ENCODE measurements at regions not wholly inside any gene's neighbourhood (a gene's known extent, or its start where the extent isn't known, plus 50 kb on each side); places are given as distances from the start of the nearest gene placed in this dataset.
"Not testable (repeated sequence)": the region's sequence is repeated elsewhere in the genome, so short reads cannot be mapped to it uniquely, and the experiment has no call there.

DNA sequence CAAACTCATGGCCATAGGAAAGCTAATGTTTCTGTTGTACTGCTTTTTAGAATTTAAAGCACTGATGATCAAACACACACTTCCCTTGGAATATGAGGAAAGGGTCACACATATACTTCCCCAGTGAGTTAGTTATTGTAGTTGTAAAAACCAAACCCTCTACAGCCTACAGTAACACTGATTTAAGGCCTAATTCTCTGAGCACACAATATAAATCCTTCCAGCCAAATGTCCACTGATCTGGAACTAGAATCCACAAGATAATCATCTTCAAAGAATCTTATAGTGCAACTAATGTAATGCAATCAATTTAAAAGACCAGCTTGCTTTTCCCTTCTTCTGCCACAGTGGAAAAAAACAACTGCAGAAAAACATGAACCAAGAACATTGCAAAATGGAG, 219.3 kb downstream of the CAAP1 start:
- Mint-ChIP-seq H3K4me1 (ENCODE audit: low read depth) (no peaks in the 10 kb centered on the region), H3K4me3 (ENCODE audit: unreplicated experiment) (no peak overlapping the region), H3K9me3 (ENCODE audit: low read depth) (no peaks in the 10 kb centered on the region)

DNA sequence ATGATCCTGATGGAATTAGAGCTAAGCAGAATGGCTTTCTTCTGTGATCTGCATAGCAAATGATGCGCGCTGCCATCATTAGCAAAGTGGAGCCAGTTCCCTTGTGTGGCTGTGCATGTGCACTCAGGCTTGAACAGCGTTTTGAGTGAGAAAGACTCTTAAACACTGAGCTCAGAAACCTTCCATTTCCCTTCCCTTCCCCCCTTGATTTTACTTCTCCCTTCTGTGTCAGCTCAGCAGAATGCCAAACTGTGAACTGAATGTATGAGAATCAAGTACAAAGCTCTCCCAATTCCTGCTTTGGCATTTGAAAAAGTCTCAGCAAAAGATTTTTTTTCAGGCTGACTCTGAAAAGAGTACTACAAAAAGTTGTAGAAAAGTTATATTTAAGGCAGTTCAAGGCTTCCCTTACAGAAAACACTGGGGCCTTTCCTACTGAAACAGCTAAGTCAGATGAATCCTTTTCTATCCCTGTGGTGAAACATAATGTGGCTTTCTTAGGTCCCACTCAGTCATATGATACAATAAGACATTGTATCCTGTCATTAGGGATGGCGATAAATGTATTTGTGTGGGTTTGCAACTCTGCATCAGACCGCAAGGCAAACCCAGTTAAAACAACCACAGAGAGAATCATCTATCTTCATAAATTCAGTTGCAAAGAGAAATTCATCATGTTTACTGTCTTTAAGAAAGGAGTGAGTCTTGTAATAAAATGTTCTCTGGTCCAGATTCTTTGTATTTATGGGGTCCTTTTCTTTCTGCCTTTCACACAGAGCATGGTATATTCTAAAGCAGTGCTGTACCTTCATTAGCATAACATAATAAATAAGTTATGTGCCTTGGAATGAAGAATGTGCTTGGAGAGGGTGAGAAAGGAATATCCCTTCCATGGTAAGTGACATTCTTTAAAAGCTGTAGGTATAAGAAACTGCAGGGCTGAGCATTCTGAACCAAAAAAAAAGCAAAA, 222.6 kb downstream of the CAAP1 start:
- no peaks in the 10 kb centered on the region for H3K4me1 Mint-ChIP-seq (ENCODE audit: low read depth)
- no peak for DNase-seq (ENCODE audit: low spot score)
- H3K4me3 Mint-ChIP-seq (ENCODE audit: unreplicated experiment), result no peak overlapping the region
- TF ChIP-seq, protein P1, sequence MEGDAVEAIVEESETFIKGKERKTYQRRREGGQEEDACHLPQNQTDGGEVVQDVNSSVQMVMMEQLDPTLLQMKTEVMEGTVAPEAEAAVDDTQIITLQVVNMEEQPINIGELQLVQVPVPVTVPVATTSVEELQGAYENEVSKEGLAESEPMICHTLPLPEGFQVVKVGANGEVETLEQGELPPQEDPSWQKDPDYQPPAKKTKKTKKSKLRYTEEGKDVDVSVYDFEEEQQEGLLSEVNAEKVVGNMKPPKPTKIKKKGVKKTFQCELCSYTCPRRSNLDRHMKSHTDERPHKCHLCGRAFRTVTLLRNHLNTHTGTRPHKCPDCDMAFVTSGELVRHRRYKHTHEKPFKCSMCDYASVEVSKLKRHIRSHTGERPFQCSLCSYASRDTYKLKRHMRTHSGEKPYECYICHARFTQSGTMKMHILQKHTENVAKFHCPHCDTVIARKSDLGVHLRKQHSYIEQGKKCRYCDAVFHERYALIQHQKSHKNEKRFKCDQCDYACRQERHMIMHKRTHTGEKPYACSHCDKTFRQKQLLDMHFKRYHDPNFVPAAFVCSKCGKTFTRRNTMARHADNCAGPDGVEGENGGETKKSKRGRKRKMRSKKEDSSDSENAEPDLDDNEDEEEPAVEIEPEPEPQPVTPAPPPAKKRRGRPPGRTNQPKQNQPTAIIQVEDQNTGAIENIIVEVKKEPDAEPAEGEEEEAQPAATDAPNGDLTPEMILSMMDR (IDR thresholded peaks at IDR 0.05), result no peak
- H3K9me3 Mint-ChIP-seq (ENCODE audit: low read depth), result no peaks in the 10 kb centered on the region
- no peaks in the 10 kb centered on the region for H3K36me3 Mint-ChIP-seq (ENCODE audit: low read depth)
- H3K27me3 Mint-ChIP-seq (ENCODE audit: low read depth), result peaks cover 12% of the 10 kb centered on the region
- H3K27ac Mint-ChIP-seq (ENCODE audit: unreplicated experiment), result no peak overlapping the region

More for the DNA sequence above, 219.3 kb downstream of the CAAP1 start:
- Mint-ChIP-seq H3K27ac (ENCODE audit: unreplicated experiment) (no peak overlapping the region), H3K36me3 (ENCODE audit: low read depth) (no peaks in the 10 kb centered on the region), H3K27me3 (ENCODE audit: low read depth) (peaks cover 12% of the 10 kb centered on the region)
- no peak for DNase-seq (ENCODE audit: low spot score)
- TF ChIP-seq, protein P1 (IDR thresholded peaks at IDR 0.05), result no peak

DNA sequence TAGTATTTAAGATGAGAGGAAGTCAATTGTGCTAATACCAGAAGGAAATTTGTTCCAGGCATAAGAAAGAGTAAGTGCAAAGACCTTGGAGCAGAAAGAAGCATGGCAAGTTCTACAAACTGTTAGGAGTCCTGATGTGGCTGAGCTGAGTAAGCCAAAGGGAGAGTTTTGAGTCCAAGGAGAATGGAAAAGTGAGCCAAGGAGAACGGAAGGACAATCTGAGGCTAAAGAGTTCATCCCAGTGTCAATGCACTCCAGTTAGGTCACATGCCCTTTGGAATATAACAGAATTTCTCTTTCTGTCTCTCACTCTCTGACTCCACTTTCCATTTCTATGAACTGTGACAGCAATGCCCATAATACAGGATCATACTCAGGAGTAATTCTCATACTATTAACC, 224.7 kb downstream of the CAAP1 start:
- TF ChIP-seq, protein P1 (IDR thresholded peaks at IDR 0.05), result no peak

DNA sequence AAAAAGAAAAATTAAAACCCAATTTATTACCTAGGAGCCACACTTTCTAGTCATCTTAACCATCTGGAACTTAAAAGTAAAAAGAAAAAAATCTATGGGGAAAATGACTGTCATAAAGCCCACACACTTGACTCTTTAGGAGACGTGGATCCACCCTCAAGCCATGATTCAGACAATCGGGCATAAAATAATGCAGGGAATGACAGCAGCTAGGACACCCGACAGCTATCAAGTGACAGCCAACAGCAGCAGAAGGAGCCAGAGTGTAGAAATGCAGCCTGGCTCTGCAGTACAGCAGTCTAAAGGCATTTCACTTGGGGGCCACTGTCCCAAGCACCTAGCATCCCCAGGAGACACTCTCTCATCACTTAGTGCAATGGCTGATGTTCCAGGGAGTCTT, 226.9 kb downstream of the CAAP1 start:
- no peak for DNase-seq (ENCODE audit: low spot score)
- H3K36me3 Mint-ChIP-seq (ENCODE audit: low read depth), result no peaks in the 10 kb centered on the region
- no peaks in the 10 kb centered on the region for H3K9me3 Mint-ChIP-seq (ENCODE audit: low read depth)
- H3K4me1 Mint-ChIP-seq (ENCODE audit: low read depth), result no peaks in the 10 kb centered on the region
- H3K4me3 Mint-ChIP-seq (ENCODE audit: unreplicated experiment), result no peak overlapping the region
- TF ChIP-seq, protein P1 (IDR thresholded peaks at IDR 0.05), result no peak
- peaks cover 17% of the 10 kb centered on the region for H3K27me3 Mint-ChIP-seq (ENCODE audit: low read depth)
- H3K27ac Mint-ChIP-seq (ENCODE audit: unreplicated experiment), result no peak overlapping the region

More for the DNA sequence above, 224.7 kb downstream of the CAAP1 start:
- Mint-ChIP-seq H3K4me3 (ENCODE audit: unreplicated experiment) (no peak overlapping the region), H3K4me1 (ENCODE audit: low read depth) (no peaks in the 10 kb centered on the region), H3K27ac (ENCODE audit: unreplicated experiment) (no peak overlapping the region), H3K9me3 (ENCODE audit: low read depth) (no peaks in the 10 kb centered on the region), H3K36me3 (ENCODE audit: low read depth) (no peaks in the 10 kb centered on the region), H3K27me3 (ENCODE audit: low read depth) (peaks cover 12% of the 10 kb centered on the region)
- DNase-seq (ENCODE audit: low spot score), result no peak

DNA sequence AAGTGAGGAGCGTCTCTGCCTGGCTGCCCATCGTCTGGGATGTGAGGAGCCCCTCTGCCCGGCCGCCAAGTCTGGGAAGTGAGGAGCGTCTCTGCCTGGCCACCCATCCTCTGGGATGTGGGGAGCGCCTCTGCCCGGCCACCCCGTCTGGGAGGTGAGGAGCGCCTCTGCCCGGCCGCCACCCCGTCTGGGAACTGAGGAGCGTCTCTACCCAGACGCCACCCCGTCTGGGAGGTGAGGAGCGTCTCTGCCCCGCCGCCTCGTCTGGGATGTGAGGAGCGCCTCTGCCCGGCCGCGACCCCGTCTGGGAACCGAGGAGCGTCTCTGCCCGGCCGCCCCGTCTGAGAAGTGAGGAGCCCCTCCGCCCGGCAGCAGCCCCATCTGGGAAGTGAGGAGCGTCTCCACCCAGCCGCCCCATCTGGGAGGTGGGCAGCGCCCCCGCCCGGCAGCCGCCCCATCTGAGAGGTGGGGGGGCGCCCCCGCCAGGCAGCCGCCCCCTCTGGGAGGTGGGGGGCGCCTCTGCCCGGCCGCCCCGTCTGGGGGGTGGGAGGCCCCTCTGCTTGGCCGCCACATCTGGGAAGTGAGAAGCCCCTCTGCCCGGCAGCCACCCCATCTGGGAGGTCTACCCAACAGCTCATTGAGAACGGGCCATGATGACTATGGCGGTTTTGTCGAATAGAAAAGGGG, 228.4 kb downstream of the CAAP1 start:
- peaks cover 23% of the 10 kb centered on the region for H3K27me3 Mint-ChIP-seq (ENCODE audit: low read depth)
- not testable (repeated sequence) for H3K4me3 Mint-ChIP-seq (ENCODE audit: unreplicated experiment); H3K4me1 Mint-ChIP-seq (ENCODE audit: low read depth); H3K27ac Mint-ChIP-seq (ENCODE audit: unreplicated experiment); H3K9me3 Mint-ChIP-seq (ENCODE audit: low read depth); DNase-seq (ENCODE audit: low spot score); H3K36me3 Mint-ChIP-seq (ENCODE audit: low read depth)
